ENCODE measurements at regions not wholly inside any gene's neighbourhood (a gene's known extent, or its start where the extent isn't known, plus 50 kb on each side); places are given as distances from the start of the nearest gene placed in this dataset.

DNA sequence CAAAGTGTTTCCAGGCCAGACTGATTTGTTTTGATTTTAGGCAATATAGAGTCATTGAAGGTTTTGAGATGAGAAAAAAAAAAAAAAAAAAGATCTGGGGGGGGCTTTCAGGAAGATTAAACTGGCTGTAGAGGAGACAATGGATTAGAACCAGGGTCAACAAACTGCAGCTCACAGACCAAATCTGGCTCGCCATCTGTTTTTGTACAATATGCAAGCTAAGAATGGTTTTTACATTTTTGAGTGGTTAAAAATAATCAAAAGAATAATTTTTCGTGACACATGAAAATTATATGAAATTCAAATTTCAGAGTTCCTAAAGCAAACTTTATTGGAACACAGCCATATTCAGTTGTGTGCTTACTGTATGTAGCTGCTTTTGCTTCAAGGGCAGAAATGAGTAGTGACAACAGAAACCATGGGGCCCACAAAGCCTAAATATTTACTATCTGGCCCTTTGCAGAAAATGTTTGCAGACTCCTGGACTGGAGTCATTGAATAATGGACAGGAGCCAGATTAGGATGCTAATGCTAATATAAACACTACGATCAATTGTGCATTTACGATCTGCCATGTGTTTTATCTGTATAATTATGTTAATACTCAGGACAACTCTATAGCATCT lies 375.7 kb upstream of the DAB1 start:
- Histone ChIP-seq H3K4me1 (ENCODE audit: control insufficient read depth, insufficient read depth, low read length, poor library complexity, severe bottlenecking) (no peaks in the 10 kb centered on the region), H3K36me3 (ENCODE audit: control insufficient read depth, insufficient read depth, low read length) (no peaks in the 10 kb centered on the region), H3K9me3 (ENCODE audit: control insufficient read depth, low read length) (no peaks in the 10 kb centered on the region), H3K27ac (ENCODE audit: low read depth, low read length, severe bottlenecking) (no peak overlapping the region), H3K4me3 (ENCODE audit: extremely low read depth, insufficient read depth, low read length, poor library complexity, severe bottlenecking) (no peak overlapping the region)
- WGBS, 2 experiments (ENCODE audit: insufficient coverage in 2 of 2) = 60% methylated on average over 1 of the region's 4 CpGs; no CpG with 5 or more reads in 1 of the 2 experiments

DNA sequence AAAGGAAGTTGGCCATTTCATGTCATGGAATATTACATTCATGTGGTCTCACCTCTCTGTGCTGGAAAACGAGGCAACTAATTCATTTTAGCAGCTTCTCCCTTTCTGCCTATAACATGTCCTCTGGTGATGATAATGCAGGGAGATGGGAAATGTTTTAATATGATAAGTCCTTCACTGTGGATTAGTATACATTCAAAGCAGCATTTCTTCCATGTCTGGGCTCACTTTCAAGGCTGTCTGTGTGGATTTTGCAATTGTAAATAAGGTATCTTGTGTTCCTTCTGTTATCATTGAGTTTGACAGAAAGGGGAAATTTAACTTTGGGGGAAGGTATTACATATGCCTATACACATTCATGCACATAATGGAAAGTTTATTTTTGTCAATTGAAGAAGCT lies 374.7 kb upstream of the DAB1 start:
- no peaks in the 10 kb centered on the region for H3K9me3 ChIP-seq (ENCODE audit: control insufficient read depth, low read length)
- no peaks in the 10 kb centered on the region for H3K36me3 ChIP-seq (ENCODE audit: control insufficient read depth, insufficient read depth, low read length)
- no peaks in the 10 kb centered on the region for H3K4me1 ChIP-seq (ENCODE audit: control insufficient read depth, insufficient read depth, low read length, poor library complexity, severe bottlenecking)
- WGBS, 2 experiments (ENCODE audit: insufficient coverage in 2 of 2) = 100% methylated on average over 1 of the region's 1 CpG; no CpG with 5 or more reads in 1 of the 2 experiments
- no peak overlapping the region for H3K27ac ChIP-seq (ENCODE audit: low read depth, low read length, severe bottlenecking)
- H3K4me3 ChIP-seq (ENCODE audit: extremely low read depth, insufficient read depth, low read length, poor library complexity, severe bottlenecking) = no peak overlapping the region

DNA sequence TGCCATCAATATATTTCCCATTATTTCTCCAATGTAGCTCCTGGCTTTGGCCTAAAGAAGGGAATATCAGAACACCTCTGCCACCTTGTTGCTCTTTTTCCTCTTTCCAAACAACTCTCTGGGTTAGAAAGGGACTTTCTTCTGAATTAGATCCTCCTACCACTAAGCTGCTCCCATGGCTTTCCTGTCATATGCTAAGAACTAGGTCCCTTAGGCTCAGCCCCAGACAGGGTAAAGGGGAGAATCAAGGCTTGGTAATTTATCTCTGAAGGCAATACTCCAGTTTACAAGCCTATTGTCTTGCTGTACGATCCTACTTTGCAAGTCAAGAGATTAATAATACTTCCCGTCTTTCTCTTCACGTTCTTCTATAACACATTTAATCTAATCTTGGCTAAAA lies 373.2 kb upstream of the DAB1 start:
- H3K9me3 ChIP-seq (ENCODE audit: control insufficient read depth, low read length) = no peaks in the 10 kb centered on the region
- no peak overlapping the region for H3K27ac ChIP-seq (ENCODE audit: low read depth, low read length, severe bottlenecking)
- no peaks in the 10 kb centered on the region for H3K36me3 ChIP-seq (ENCODE audit: control insufficient read depth, insufficient read depth, low read length)
- H3K4me1 ChIP-seq (ENCODE audit: control insufficient read depth, insufficient read depth, low read length, poor library complexity, severe bottlenecking) = no peaks in the 10 kb centered on the region
- no peak overlapping the region for H3K4me3 ChIP-seq (ENCODE audit: extremely low read depth, insufficient read depth, low read length, poor library complexity, severe bottlenecking)
- WGBS, 2 experiments (ENCODE audit: insufficient coverage in 2 of 2) = 74% methylated on average over 3 of the region's 3 CpGs; no CpG with 5 or more reads in 1 of the 2 experiments

DNA sequence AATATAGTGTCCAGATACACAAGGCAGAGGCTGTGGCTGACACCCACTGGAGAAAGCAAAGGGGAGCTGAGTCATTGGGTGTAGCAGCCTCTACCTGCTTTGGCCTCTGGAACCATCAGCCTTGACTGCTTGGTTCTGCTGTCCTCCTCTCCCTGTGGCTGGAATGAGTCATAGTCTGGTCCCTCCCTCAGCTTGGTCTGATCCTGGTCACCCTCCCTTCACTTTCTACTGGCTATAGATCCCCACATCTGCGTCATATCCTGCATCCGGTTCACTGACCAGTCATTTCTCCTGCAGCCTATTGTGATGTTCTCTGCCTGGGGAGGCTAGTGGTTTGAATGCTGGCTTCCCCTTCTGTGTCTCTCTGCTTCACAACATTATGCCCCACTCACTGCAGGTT lies 372.8 kb upstream of the DAB1 start:
- WGBS, 2 experiments (ENCODE audit: insufficient coverage in 2 of 2) = no CpG with 5 or more reads among the region's 2 CpGs
- Histone ChIP-seq H3K27ac (ENCODE audit: low read depth, low read length, severe bottlenecking) (no peak overlapping the region), H3K4me3 (ENCODE audit: extremely low read depth, insufficient read depth, low read length, poor library complexity, severe bottlenecking) (no peak overlapping the region), H3K4me1 (ENCODE audit: control insufficient read depth, insufficient read depth, low read length, poor library complexity, severe bottlenecking) (no peaks in the 10 kb centered on the region), H3K36me3 (ENCODE audit: control insufficient read depth, insufficient read depth, low read length) (no peaks in the 10 kb centered on the region), H3K9me3 (ENCODE audit: control insufficient read depth, low read length) (no peaks in the 10 kb centered on the region)

DNA sequence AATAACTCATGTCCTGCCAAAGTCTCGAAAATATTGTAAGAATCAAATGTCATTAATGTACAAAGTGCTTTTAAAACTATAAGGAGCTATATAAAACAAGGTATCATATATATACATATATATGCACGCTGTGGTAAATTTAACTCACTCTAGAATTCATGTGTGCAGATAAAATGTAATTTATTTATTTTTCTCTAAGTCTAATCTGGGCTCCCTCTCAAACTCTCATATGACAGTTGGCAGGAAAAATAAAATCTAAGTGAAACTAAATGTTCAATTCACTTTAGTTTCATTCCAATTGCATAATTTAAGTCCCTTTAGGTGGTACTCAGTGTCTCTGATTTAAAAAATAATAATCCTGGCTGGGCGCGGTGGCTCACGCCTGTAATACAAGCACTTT lies 372.0 kb upstream of the DAB1 start:
- Histone ChIP-seq H3K36me3 (ENCODE audit: control insufficient read depth, insufficient read depth, low read length) (no peaks in the 10 kb centered on the region), H3K27ac (ENCODE audit: low read depth, low read length, severe bottlenecking) (no peak overlapping the region), H3K9me3 (ENCODE audit: control insufficient read depth, low read length) (no peaks in the 10 kb centered on the region), H3K4me1 (ENCODE audit: control insufficient read depth, insufficient read depth, low read length, poor library complexity, severe bottlenecking) (no peaks in the 10 kb centered on the region), H3K4me3 (ENCODE audit: extremely low read depth, insufficient read depth, low read length, poor library complexity, severe bottlenecking) (no peak overlapping the region)
- WGBS, 2 experiments (ENCODE audit: insufficient coverage in 2 of 2) = 60 to 100% methylated on average over 2 to 3 of the region's 5 CpGs

DNA sequence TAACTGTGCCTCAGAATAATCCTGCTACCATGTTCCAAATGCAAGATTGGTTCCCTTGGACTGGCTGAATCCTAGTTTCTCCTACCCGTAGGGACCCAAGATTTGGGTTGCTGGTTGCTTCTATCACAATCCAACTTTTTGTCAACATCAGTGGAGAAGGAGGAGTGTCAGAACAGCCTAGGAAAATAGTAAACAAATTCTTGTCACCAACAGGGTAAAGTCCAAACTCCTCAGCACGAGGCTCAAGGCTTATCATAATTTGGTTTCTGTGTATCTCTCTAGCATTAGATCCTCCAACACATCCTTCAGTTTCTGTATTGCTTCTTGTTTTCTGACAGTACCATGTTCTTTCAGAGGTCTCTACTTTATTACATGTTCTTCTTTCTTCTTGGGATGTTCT lies 370.2 kb upstream of the DAB1 start:
- Histone ChIP-seq H3K9me3 (ENCODE audit: control insufficient read depth, low read length) (no peaks in the 10 kb centered on the region), H3K27ac (ENCODE audit: low read depth, low read length, severe bottlenecking) (no peak overlapping the region), H3K4me1 (ENCODE audit: control insufficient read depth, insufficient read depth, low read length, poor library complexity, severe bottlenecking) (no peaks in the 10 kb centered on the region), H3K4me3 (ENCODE audit: extremely low read depth, insufficient read depth, low read length, poor library complexity, severe bottlenecking) (no peak overlapping the region), H3K36me3 (ENCODE audit: control insufficient read depth, insufficient read depth, low read length) (no peaks in the 10 kb centered on the region)
- 83 to 89% methylated on average over 1 to 2 of the region's 2 CpGs for WGBS, 2 experiments (ENCODE audit: insufficient coverage in 2 of 2)

DNA sequence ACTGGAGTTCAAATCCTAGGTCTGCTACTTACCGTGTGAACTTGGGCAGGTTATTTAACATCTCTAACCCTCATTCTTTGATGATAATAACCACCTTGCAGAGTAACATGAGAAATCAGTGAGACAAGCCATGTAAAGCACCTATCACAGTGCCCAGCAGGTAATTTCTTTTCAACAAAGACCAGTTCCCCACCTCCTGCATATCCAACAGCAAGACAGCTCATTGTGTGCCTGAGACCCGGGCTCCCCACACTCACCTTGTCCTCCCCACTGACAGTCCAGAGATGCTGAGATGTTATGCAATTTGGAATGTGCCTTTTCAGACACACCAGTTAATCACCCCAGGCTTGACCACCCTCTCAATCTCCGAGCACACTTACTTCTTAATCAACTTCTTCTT lies 367.6 kb upstream of the DAB1 start:
- 90 to 92% methylated on average over 2 of the region's 3 CpGs for whole genome bisulfite sequencing, 2 experiments (ENCODE audit: insufficient coverage in 2 of 2)
- Histone ChIP-seq H3K4me3 (ENCODE audit: extremely low read depth, insufficient read depth, low read length, poor library complexity, severe bottlenecking) (no peak overlapping the region), H3K9me3 (ENCODE audit: control insufficient read depth, low read length) (no peaks in the 10 kb centered on the region), H3K27ac (ENCODE audit: low read depth, low read length, severe bottlenecking) (no peak overlapping the region), H3K4me1 (ENCODE audit: control insufficient read depth, insufficient read depth, low read length, poor library complexity, severe bottlenecking) (no peaks in the 10 kb centered on the region), H3K36me3 (ENCODE audit: control insufficient read depth, insufficient read depth, low read length) (no peaks in the 10 kb centered on the region)

DNA sequence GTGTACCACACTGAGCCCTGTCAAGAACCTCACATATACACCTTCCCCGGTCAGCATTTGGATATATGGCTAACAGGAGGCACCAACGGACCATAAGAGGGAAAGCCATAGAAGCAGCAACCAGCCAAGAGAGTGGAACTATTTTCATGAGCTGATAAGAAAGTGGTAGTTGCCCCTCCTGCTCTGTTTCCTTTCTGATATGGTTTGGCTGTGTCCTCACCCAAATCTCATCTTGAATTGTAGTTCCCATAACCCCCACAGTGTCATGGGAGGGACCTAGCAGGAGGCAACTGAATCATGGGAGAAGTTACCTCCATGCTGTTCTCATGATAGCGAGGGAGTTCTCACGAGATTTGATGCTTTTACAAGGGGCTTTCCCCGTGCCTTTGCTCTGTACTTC lies 366.1 kb upstream of the DAB1 start:
- Histone ChIP-seq H3K27ac (ENCODE audit: low read depth, low read length, severe bottlenecking) (no peak overlapping the region), H3K36me3 (ENCODE audit: control insufficient read depth, insufficient read depth, low read length) (no peaks in the 10 kb centered on the region), H3K9me3 (ENCODE audit: control insufficient read depth, low read length) (no peaks in the 10 kb centered on the region), H3K4me1 (ENCODE audit: control insufficient read depth, insufficient read depth, low read length, poor library complexity, severe bottlenecking) (no peaks in the 10 kb centered on the region), H3K4me3 (ENCODE audit: extremely low read depth, insufficient read depth, low read length, poor library complexity, severe bottlenecking) (no peak overlapping the region)
- 84 to 95% methylated on average over 3 to 5 of the region's 5 CpGs for WGBS, 2 experiments (ENCODE audit: insufficient coverage in 2 of 2)

DNA sequence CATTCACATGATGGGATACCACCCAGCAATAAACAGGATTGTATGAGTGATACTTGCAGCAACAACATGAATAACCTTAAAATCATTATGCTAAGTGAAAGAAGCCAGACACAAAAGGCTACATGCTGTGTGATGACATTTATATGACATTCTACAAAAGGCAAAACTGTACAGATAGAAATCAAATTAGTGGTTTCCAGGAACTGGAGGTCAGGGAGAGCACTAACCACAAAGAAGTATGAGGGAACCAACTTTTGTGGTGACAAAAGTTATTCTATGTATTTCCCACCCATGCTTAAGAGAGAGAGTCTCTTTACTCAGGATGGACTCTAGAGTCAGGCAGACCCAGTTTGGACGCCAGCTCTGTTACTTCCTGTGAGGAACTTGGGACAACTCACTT lies 364.5 kb upstream of the DAB1 start:
- H3K36me3 ChIP-seq (ENCODE audit: control insufficient read depth, insufficient read depth, low read length) = no peaks in the 10 kb centered on the region
- H3K4me3 ChIP-seq (ENCODE audit: extremely low read depth, insufficient read depth, low read length, poor library complexity, severe bottlenecking) = no peak overlapping the region
- H3K27ac ChIP-seq (ENCODE audit: low read depth, low read length, severe bottlenecking) = no peak overlapping the region
- WGBS, 2 experiments (ENCODE audit: insufficient coverage in 2 of 2) = 67% methylated on average over 1 of the region's 1 CpG; no CpG with 5 or more reads in 1 of the 2 experiments
- H3K4me1 ChIP-seq (ENCODE audit: control insufficient read depth, insufficient read depth, low read length, poor library complexity, severe bottlenecking) = no peaks in the 10 kb centered on the region
- no peaks in the 10 kb centered on the region for H3K9me3 ChIP-seq (ENCODE audit: control insufficient read depth, low read length)

DNA sequence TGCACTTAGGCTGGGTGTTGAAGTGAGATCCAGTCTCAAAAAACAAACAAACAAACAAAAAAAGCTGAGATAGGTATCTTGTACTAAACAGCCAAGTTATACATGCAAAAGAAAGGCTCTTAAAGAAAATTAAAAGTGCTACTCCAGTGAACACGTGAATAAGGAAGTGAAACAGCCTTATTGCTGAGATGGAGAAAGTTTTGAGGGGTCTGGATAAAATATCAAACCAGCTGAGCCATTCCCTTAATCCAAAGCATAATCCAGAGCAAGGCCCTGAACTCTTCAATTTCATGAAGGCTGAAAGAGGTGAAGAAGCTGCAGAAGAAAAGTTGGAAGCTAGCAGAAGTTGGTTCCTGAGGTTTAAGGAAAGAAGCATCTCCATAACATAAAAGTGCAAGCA lies 360.5 kb upstream of the DAB1 start:
- Histone ChIP-seq H3K27ac (ENCODE audit: low read depth, low read length, severe bottlenecking) (no peak overlapping the region), H3K9me3 (ENCODE audit: control insufficient read depth, low read length) (no peaks in the 10 kb centered on the region), H3K4me3 (ENCODE audit: extremely low read depth, insufficient read depth, low read length, poor library complexity, severe bottlenecking) (no peak overlapping the region), H3K4me1 (ENCODE audit: control insufficient read depth, insufficient read depth, low read length, poor library complexity, severe bottlenecking) (no peaks in the 10 kb centered on the region), H3K36me3 (ENCODE audit: control insufficient read depth, insufficient read depth, low read length) (no peaks in the 10 kb centered on the region)
- no CpG with 5 or more reads among the region's 1 CpG for WGBS, 2 experiments (ENCODE audit: insufficient coverage in 2 of 2)

DNA sequence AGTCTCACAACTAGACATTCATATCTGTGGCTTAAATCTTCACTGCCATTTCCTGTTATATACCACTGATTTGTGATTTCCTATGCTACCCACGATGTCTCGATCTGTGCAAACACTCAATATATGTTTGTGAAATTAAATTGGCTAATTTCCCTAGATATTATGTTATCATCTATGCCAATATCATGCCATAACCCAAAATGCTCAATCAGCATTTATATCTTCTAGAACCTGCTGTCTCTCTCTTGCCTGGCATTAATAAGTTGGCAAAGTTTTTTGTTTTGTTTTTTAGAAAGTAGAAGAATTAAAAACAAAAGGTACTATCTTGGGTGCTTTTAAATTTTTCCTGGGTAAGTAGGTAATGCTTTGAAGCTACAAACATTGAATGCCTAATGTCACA lies 358.5 kb upstream of the DAB1 start:
- Histone ChIP-seq H3K27ac (ENCODE audit: low read depth, low read length, severe bottlenecking) (no peak overlapping the region), H3K9me3 (ENCODE audit: control insufficient read depth, low read length) (no peaks in the 10 kb centered on the region), H3K36me3 (ENCODE audit: control insufficient read depth, insufficient read depth, low read length) (no peaks in the 10 kb centered on the region), H3K4me1 (ENCODE audit: control insufficient read depth, insufficient read depth, low read length, poor library complexity, severe bottlenecking) (no peaks in the 10 kb centered on the region), H3K4me3 (ENCODE audit: extremely low read depth, insufficient read depth, low read length, poor library complexity, severe bottlenecking) (no peak overlapping the region)
- no CpG with 5 or more reads among the region's 2 CpGs for WGBS, 2 experiments (ENCODE audit: insufficient coverage in 2 of 2)
